WI38 (cell line): ENCODE measurements at regions not wholly inside any gene's neighbourhood (a gene's known extent, or its start where the extent isn't known, plus 50 kb on each side); places are given as distances from the start of the nearest gene placed in this dataset.

ENCODE experiments used
- H3K4me3 ChIP-seq: 2 replicates; pipeline ENCODE4 v1.5.1; 2011; ENCODE audit warnings: low read depth, mild to moderate bottlenecking, control low read depth, low read length
- TF ChIP-seq, protein P1 (sequence below): IDR thresholded peaks from 2 replicates; pipeline ENCODE4 v1.5.1; 2012; ENCODE audit warnings: low read depth, mild to moderate bottlenecking, control low read depth, low read length

DNA sequence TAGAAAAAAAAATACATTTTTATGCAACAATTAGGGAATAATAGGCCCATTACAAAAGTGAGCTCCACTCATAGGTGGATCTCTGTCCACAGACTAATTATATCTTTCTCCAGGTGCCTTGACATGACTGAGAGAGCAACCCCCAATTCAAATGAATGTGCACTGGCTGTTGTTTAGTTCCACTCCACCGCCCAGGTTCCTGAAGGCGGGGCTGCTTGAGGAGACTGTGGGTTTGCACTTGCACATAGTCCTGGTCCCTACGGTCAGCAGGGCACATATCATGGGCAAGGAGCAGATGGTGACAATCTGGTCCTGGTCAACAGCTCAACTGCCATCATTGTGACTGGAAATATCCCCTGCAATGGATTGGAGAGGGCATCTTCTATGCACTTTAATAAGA is 195.6 kb upstream of the PWP1 start:
- H3K4me3 ChIP-seq: no peak overlapping the region
- TF ChIP-seq, protein P1, sequence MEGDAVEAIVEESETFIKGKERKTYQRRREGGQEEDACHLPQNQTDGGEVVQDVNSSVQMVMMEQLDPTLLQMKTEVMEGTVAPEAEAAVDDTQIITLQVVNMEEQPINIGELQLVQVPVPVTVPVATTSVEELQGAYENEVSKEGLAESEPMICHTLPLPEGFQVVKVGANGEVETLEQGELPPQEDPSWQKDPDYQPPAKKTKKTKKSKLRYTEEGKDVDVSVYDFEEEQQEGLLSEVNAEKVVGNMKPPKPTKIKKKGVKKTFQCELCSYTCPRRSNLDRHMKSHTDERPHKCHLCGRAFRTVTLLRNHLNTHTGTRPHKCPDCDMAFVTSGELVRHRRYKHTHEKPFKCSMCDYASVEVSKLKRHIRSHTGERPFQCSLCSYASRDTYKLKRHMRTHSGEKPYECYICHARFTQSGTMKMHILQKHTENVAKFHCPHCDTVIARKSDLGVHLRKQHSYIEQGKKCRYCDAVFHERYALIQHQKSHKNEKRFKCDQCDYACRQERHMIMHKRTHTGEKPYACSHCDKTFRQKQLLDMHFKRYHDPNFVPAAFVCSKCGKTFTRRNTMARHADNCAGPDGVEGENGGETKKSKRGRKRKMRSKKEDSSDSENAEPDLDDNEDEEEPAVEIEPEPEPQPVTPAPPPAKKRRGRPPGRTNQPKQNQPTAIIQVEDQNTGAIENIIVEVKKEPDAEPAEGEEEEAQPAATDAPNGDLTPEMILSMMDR: no peak

DNA sequence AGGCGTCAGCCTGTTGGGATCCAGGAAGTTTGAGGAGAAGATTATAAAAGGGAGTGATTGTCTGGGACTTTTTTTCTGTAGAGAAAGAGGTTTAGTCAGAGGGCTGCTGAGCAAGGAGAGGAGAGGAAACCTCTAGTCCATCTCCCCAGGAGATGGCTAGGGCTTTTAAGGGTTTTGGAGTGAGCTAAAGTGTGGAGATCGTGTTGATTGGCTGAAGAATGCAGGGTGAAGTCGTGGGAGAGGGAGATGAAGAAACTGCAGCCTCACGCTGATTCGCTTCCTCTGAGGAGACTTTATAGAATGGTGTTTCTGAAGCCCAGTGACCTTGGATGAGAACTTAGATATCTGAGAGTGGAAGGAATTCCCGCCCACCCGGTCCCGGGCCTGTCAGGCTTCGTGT is 193.7 kb upstream of the PWP1 start:
- TF ChIP-seq, protein P1: no peak
- H3K4me3 ChIP-seq: no peak overlapping the region

- TF ChIP-seq, protein P1: no peak
- H3K4me3 ChIP-seq: no peak overlapping the region
Measured at GRCh38 chr12:107492393-107493134, 193.0 kb upstream of the PWP1 start.

- H3K4me3 ChIP-seq: no peak overlapping the region
- TF ChIP-seq, protein P1: no peak
Measured at GRCh38 chr12:107493135-107493494, 192.5 kb upstream of the PWP1 start.

DNA sequence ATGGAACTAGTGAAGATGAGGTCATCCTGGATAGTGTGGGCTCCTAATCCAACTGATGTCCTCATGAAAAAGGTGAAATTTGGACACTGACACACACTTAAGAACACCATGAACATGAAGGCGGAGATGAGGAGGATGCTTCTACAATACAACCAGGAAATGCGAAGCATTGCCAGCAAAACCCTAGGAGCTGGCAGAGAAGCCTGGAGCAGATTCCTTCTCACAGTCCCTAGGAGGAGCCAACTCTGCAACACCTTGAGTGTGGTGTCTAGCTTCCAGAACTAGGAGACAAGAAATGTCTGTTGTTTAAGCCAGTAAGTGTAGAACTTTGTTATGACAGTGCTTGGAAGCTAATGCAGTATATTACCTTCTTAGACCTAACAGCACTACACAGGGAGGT is 191.9 kb upstream of the PWP1 start:
- TF ChIP-seq, protein P1: no peak

GRCh38 chr12:107494331-107494730 is 191.3 kb upstream of the PWP1 start:
- TF ChIP-seq, protein P1: no peak

More for the DNA sequence above, 191.9 kb upstream of the PWP1 start:
- no peak overlapping the region for H3K4me3 ChIP-seq

GRCh38 chr12:107495604-107496003 is 190.0 kb upstream of the PWP1 start:
- no peak overlapping the region for H3K4me3 ChIP-seq
- TF ChIP-seq, protein P1: no peak

More at GRCh38 chr12:107494331-107494730, 191.3 kb upstream of the PWP1 start:
- no peak overlapping the region for H3K4me3 ChIP-seq
